Stimulated activated memory B cell treated with anti-CD40 and anti-IgM and Interleukin-4, amounts not matched to agents 10 μg/mL and 1 μg/mL and 100 μg/mL, for 72 hours (primary cell): ENCODE measurements at regions not wholly inside any gene's neighbourhood (a gene's known extent, or its start where the extent isn't known, plus 50 kb on each side); places are given as distances from the start of the nearest gene placed in this dataset.

Experiments
- ATAC-seq: fragments of 150-1000 bp; cut with Tn5 transposase; 2 replicates; pipeline ENCODE4 v1.10.0; 2021
- H3K27ac Mint-ChIP-seq: one replicate; pipeline ENCODE4 v1.8.0; 2022; ENCODE audit warnings: mild to moderate bottlenecking, mixed read lengths
- H3K27me3 Mint-ChIP-seq: one replicate; pipeline ENCODE4 v1.8.0; 2022; ENCODE audit warnings: mixed read lengths
- H3K36me3 Mint-ChIP-seq: one replicate; pipeline ENCODE4 v1.8.0; 2022; ENCODE audit warnings: mixed read lengths
- H3K4me1 Mint-ChIP-seq: one replicate; pipeline ENCODE4 v1.8.0; 2022; ENCODE audit warnings: mixed read lengths
- H3K4me3 Mint-ChIP-seq: one replicate; pipeline ENCODE4 v1.8.0; 2022; ENCODE audit warnings: mild to moderate bottlenecking, moderate library complexity, mixed read lengths
- H3K9me3 Mint-ChIP-seq: one replicate; pipeline ENCODE4 v1.8.0; 2022; ENCODE audit warnings: mixed read lengths

GRCh38 chr1:239711768-239712167 lies 325.4 kb downstream of the CHRM3 start:
- Mint-ChIP-seq H3K4me3 (no peak overlapping the region), H3K27me3 (no peaks in the 10 kb centered on the region), H3K36me3 (no peaks in the 10 kb centered on the region), H3K4me1 (no peaks in the 10 kb centered on the region), H3K9me3 (no peaks in the 10 kb centered on the region), H3K27ac (no peak overlapping the region)
- no peak for ATAC-seq

GRCh38 chr1:239717097-239717917 lies 330.9 kb downstream of the CHRM3 start:
- Mint-ChIP-seq H3K9me3 (no peaks in the 10 kb centered on the region), H3K4me3 (no peak overlapping the region), H3K4me1 (no peaks in the 10 kb centered on the region), H3K36me3 (no peaks in the 10 kb centered on the region), H3K27me3 (no peaks in the 10 kb centered on the region), H3K27ac (no peak overlapping the region)
- ATAC-seq: no peak

- Mint-ChIP-seq H3K27ac (no peak overlapping the region), H3K4me1 (no peaks in the 10 kb centered on the region), H3K9me3 (no peaks in the 10 kb centered on the region), H3K36me3 (no peaks in the 10 kb centered on the region), H3K27me3 (no peaks in the 10 kb centered on the region), H3K4me3 (no peak overlapping the region)
- ATAC-seq: no peak
These were observed 331.5 kb downstream of the CHRM3 start for GRCh38 chr1:239717918-239718184.

- Mint-ChIP-seq H3K27ac (no peak overlapping the region), H3K4me1 (no peaks in the 10 kb centered on the region), H3K36me3 (no peaks in the 10 kb centered on the region), H3K27me3 (no peaks in the 10 kb centered on the region), H3K4me3 (no peak overlapping the region), H3K9me3 (no peaks in the 10 kb centered on the region)
- ATAC-seq: no peak
These were observed 332.2 kb downstream of the CHRM3 start for GRCh38 chr1:239718571-239718970.

GRCh38 chr1:239718997-239719628 lies 332.7 kb downstream of the CHRM3 start:
- Mint-ChIP-seq H3K4me1 (no peaks in the 10 kb centered on the region), H3K27me3 (no peaks in the 10 kb centered on the region), H3K4me3 (no peak overlapping the region), H3K27ac (no peak overlapping the region), H3K36me3 (no peaks in the 10 kb centered on the region), H3K9me3 (no peaks in the 10 kb centered on the region)
- no peak for ATAC-seq

GRCh38 chr1:239719642-239720258 lies 333.4 kb downstream of the CHRM3 start:
- ATAC-seq: no peak
- Mint-ChIP-seq H3K9me3 (no peaks in the 10 kb centered on the region), H3K4me3 (no peak overlapping the region), H3K4me1 (no peaks in the 10 kb centered on the region), H3K27ac (no peak overlapping the region), H3K36me3 (no peaks in the 10 kb centered on the region), H3K27me3 (no peaks in the 10 kb centered on the region)

GRCh38 chr1:239722035-239722434 lies 335.7 kb downstream of the CHRM3 start:
- Mint-ChIP-seq H3K4me1 (no peaks in the 10 kb centered on the region), H3K36me3 (no peaks in the 10 kb centered on the region), H3K27me3 (no peaks in the 10 kb centered on the region), H3K27ac (no peak overlapping the region), H3K9me3 (no peaks in the 10 kb centered on the region), H3K4me3 (no peak overlapping the region)
- no peak for ATAC-seq

- Mint-ChIP-seq H3K27me3 (no peaks in the 10 kb centered on the region), H3K36me3 (no peaks in the 10 kb centered on the region), H3K4me3 (no peak overlapping the region), H3K4me1 (no peaks in the 10 kb centered on the region), H3K27ac (no peak overlapping the region), H3K9me3 (no peaks in the 10 kb centered on the region)
- no peak for ATAC-seq
These were observed 337.5 kb downstream of the CHRM3 start for GRCh38 chr1:239723776-239724367.

- H3K9me3 Mint-ChIP-seq: no peaks in the 10 kb centered on the region
- ATAC-seq: no peak
- no peak overlapping the region for H3K27ac Mint-ChIP-seq
- H3K4me3 Mint-ChIP-seq: no peak overlapping the region
- H3K36me3 Mint-ChIP-seq: no peaks in the 10 kb centered on the region
- no peaks in the 10 kb centered on the region for H3K4me1 Mint-ChIP-seq
- H3K27me3 Mint-ChIP-seq: no peaks in the 10 kb centered on the region
These were observed 339.0 kb downstream of the CHRM3 start for GRCh38 chr1:239725371-239725770.

GRCh38 chr1:239725933-239726332 lies 339.6 kb downstream of the CHRM3 start:
- Mint-ChIP-seq H3K4me1 (no peaks in the 10 kb centered on the region), H3K4me3 (no peak overlapping the region), H3K27ac (no peak overlapping the region), H3K9me3 (no peaks in the 10 kb centered on the region), H3K27me3 (no peaks in the 10 kb centered on the region), H3K36me3 (no peaks in the 10 kb centered on the region)
- ATAC-seq: no peak

GRCh38 chr1:239730378-239730777 lies 344.0 kb downstream of the CHRM3 start:
- no peak for ATAC-seq
- Mint-ChIP-seq H3K36me3 (no peaks in the 10 kb centered on the region), H3K4me3 (no peak overlapping the region), H3K9me3 (no peaks in the 10 kb centered on the region), H3K4me1 (no peaks in the 10 kb centered on the region), H3K27ac (no peak overlapping the region), H3K27me3 (no peaks in the 10 kb centered on the region)

GRCh38 chr1:239731082-239731748 lies 344.8 kb downstream of the CHRM3 start:
- no peak overlapping the region for H3K4me3 Mint-ChIP-seq
- no peaks in the 10 kb centered on the region for H3K36me3 Mint-ChIP-seq
- no peak for ATAC-seq
- H3K27ac Mint-ChIP-seq: no peak overlapping the region
- no peaks in the 10 kb centered on the region for H3K27me3 Mint-ChIP-seq
- no peaks in the 10 kb centered on the region for H3K9me3 Mint-ChIP-seq
- H3K4me1 Mint-ChIP-seq: no peaks in the 10 kb centered on the region

- H3K4me1 Mint-ChIP-seq: no peaks in the 10 kb centered on the region
- H3K9me3 Mint-ChIP-seq: no peaks in the 10 kb centered on the region
- no peaks in the 10 kb centered on the region for H3K36me3 Mint-ChIP-seq
- H3K4me3 Mint-ChIP-seq: no peak overlapping the region
- no peaks in the 10 kb centered on the region for H3K27me3 Mint-ChIP-seq
- ATAC-seq: no peak
- H3K27ac Mint-ChIP-seq: no peak overlapping the region
These were observed 346.4 kb downstream of the CHRM3 start for GRCh38 chr1:239732770-239733169.

GRCh38 chr1:239733995-239734394 lies 347.6 kb downstream of the CHRM3 start:
- Mint-ChIP-seq H3K36me3 (no peaks in the 10 kb centered on the region), H3K9me3 (no peaks in the 10 kb centered on the region)
- ATAC-seq: no peak

GRCh38 chr1:239735111-239735510 lies 348.7 kb downstream of the CHRM3 start:
- H3K4me3 Mint-ChIP-seq: no peak overlapping the region
- peaks cover 3% of the 10 kb centered on the region for H3K9me3 Mint-ChIP-seq
- no peak for ATAC-seq
- no peaks in the 10 kb centered on the region for H3K27me3 Mint-ChIP-seq
- H3K27ac Mint-ChIP-seq: no peak overlapping the region
- no peaks in the 10 kb centered on the region for H3K36me3 Mint-ChIP-seq
- H3K4me1 Mint-ChIP-seq: no peaks in the 10 kb centered on the region

More at GRCh38 chr1:239733995-239734394, 347.6 kb downstream of the CHRM3 start:
- Mint-ChIP-seq H3K27me3 (no peaks in the 10 kb centered on the region), H3K4me1 (no peaks in the 10 kb centered on the region), H3K4me3 (no peak overlapping the region), H3K27ac (no peak overlapping the region)
